ENCODE measurements at regions not wholly inside any gene's neighbourhood (a gene's known extent, or its start where the extent isn't known, plus 50 kb on each side); places are given as distances from the start of the nearest gene placed in this dataset.

DNA sequence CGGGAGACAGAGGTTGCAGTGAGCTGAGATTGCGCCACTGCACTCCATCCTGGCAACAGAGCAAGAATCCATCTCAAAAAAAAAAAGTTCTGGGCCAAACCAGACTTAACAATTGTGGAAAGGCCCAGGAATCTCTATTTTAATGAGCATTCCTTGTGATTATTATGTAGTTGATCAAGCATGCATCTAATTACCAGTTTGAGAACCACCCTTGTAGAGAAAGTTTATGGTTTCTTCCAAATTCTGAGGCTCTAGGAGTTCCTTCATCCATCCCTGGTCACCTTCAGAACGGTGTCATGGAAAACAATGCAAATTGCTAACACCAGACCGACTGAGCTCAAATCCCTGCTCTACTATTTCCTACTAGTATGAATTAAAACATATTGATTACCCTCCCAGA, 246.3 kb upstream of the KLHL29 start:
- no peak for DNase-seq
- no peak overlapping the region for H3K4me3 ChIP-seq
- no peaks in the 10 kb centered on the region for H3K27me3 ChIP-seq
- no peaks in the 10 kb centered on the region for H3K4me1 ChIP-seq
- TF ChIP-seq POLR2A (IDR thresholded peaks at IDR 0.05), result no peak
- TF ChIP-seq, protein P1, sequence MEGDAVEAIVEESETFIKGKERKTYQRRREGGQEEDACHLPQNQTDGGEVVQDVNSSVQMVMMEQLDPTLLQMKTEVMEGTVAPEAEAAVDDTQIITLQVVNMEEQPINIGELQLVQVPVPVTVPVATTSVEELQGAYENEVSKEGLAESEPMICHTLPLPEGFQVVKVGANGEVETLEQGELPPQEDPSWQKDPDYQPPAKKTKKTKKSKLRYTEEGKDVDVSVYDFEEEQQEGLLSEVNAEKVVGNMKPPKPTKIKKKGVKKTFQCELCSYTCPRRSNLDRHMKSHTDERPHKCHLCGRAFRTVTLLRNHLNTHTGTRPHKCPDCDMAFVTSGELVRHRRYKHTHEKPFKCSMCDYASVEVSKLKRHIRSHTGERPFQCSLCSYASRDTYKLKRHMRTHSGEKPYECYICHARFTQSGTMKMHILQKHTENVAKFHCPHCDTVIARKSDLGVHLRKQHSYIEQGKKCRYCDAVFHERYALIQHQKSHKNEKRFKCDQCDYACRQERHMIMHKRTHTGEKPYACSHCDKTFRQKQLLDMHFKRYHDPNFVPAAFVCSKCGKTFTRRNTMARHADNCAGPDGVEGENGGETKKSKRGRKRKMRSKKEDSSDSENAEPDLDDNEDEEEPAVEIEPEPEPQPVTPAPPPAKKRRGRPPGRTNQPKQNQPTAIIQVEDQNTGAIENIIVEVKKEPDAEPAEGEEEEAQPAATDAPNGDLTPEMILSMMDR (IDR thresholded peaks at IDR 0.05), result no peak
- WGBS, 2 donors, result 82 to 84% methylated on average over 4 of the region's 4 CpGs
- no peaks in the 10 kb centered on the region for H3K36me3 ChIP-seq (ENCODE audit: low read depth, missing control alignments)
- no peak overlapping the region for H3K27ac ChIP-seq
- no peaks in the 10 kb centered on the region for H3K9me3 ChIP-seq
- intact Hi-C loops (cut with DNase I; ENCODE audit: low total_unique reads), result no loop called here

DNA sequence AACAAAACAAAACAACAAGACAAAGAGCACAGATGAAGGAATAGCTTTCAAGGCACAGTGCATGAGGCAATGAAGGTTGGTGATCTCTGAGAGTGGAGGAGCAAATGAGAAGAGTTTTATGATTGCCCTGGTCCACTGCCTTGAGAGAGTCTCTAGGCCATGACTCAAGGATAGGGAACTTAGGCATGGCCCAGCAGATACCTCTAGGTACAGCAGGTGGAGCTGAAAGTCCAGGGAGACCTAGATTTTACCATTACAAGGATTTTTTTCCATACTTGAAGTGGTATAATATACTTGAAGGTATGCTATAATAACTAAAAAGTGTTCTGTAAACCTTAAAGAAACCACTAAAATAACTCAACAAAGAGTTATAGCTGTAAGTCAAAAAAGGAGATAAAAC, 239.5 kb upstream of the KLHL29 start:
- no peaks in the 10 kb centered on the region for H3K36me3 ChIP-seq (ENCODE audit: low read depth, missing control alignments)
- no peaks in the 10 kb centered on the region for H3K27me3 ChIP-seq
- intact Hi-C loops (cut with DNase I; ENCODE audit: low total_unique reads), result no loop called here
- H3K9me3 ChIP-seq, result no peaks in the 10 kb centered on the region
- H3K4me1 ChIP-seq, result no peaks in the 10 kb centered on the region
- H3K27ac ChIP-seq, result no peak overlapping the region
- no peak overlapping the region for H3K4me3 ChIP-seq
- TF ChIP-seq POLR2A (IDR thresholded peaks at IDR 0.05), result no peak
- TF ChIP-seq, protein P1 (IDR thresholded peaks at IDR 0.05), result no peak
- no peak for DNase-seq

DNA sequence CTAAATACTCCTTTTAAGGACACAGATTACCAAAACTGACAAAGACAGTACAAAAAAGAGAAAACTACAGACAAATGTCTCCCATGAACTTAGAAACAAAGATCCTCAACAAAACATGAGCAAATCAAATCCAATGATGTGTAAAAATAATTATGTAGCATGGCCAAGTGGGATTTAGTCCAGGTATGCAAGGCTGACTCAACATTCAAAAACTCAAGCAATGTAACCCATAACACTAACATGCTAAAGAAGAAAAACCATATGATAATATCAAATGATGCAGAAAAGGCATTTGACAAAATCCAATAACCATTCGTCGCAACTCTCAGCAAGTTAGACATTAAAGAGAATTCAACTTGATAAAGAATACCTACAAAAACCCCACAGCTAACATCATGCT, 239.0 kb upstream of the KLHL29 start:
- Histone ChIP-seq H3K36me3 (ENCODE audit: low read depth, missing control alignments) (no peaks in the 10 kb centered on the region), H3K27me3 (no peaks in the 10 kb centered on the region), H3K9me3 (no peaks in the 10 kb centered on the region), H3K4me3 (no peak overlapping the region), H3K4me1 (no peaks in the 10 kb centered on the region), H3K27ac (no peak overlapping the region)
- no peak for TF ChIP-seq POLR2A (IDR thresholded peaks at IDR 0.05)
- TF ChIP-seq, protein P1 (IDR thresholded peaks at IDR 0.05), result no peak
- 94 to 98% methylated on average over 2 of the region's 2 CpGs for WGBS, 2 donors
- intact Hi-C loops (cut with DNase I; ENCODE audit: low total_unique reads), result no loop called here
- DNase-seq, result no peak

DNA sequence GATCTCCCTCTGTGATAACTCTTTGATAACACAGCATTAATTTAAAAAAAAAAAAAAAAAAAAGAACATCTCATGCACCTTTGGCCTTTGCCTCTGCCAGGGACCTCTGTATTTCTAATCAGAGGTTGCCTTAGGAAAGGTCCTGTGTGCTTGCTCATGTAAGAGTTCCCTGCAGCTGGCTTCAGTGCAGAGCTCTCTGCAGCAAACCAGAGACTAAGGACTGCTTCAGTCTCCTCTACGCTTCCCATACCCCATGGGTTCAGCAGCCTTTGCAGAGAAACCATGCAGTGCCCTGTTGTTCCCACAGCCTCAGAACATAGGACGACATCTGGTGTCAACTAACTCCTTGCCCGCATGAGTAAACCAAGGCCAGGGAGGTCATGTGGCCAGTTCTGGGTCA, 236.6 kb upstream of the KLHL29 start:
- 73 to 82% methylated on average over 3 of the region's 3 CpGs for WGBS, 2 donors
- no peak overlapping the region for H3K27ac ChIP-seq
- DNase-seq, result no peak
- H3K36me3 ChIP-seq (ENCODE audit: low read depth, missing control alignments), result no peaks in the 10 kb centered on the region
- H3K9me3 ChIP-seq, result no peaks in the 10 kb centered on the region
- intact Hi-C loops (cut with DNase I; ENCODE audit: low total_unique reads), result no loop called here
- H3K27me3 ChIP-seq, result no peaks in the 10 kb centered on the region
- no peaks in the 10 kb centered on the region for H3K4me1 ChIP-seq
- no peak overlapping the region for H3K4me3 ChIP-seq
- TF ChIP-seq, protein P1 (IDR thresholded peaks at IDR 0.05), result no peak
- TF ChIP-seq POLR2A (IDR thresholded peaks at IDR 0.05), result no peak

DNA sequence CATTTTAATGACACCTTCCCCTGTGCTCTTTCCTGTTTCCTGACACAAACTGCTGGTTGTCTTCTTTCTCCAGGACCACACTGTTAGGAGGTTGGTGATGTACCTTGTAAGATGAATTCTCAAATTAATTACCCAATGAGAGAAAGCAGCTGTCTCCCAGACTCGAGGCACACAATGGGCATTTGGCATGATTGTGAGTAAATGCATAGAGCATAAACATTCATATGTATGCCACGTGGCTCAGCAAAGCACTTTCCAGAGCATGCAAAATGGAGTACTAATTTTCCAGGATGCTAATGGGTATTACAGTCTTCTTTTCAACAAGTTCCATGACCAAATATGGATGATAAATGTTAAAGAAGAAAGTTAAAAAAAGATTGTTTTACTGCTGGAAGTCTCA, 235.2 kb upstream of the KLHL29 start:
- Histone ChIP-seq H3K4me3 (no peak overlapping the region), H3K4me1 (no peaks in the 10 kb centered on the region), H3K27ac (no peak overlapping the region), H3K27me3 (no peaks in the 10 kb centered on the region), H3K36me3 (ENCODE audit: low read depth, missing control alignments) (no peaks in the 10 kb centered on the region), H3K9me3 (no peaks in the 10 kb centered on the region)
- TF ChIP-seq POLR2A (IDR thresholded peaks at IDR 0.05), result no peak
- TF ChIP-seq, protein P1 (IDR thresholded peaks at IDR 0.05), result no peak
- 76 to 82% methylated on average over 2 of the region's 2 CpGs for WGBS, 2 donors
- intact Hi-C loops (cut with DNase I; ENCODE audit: low total_unique reads), result no loop called here
- DNase-seq, result no peak

Measured in testis (tissue), 2 donors.